ENCODE measurements at regions not wholly inside any gene's neighbourhood (a gene's known extent, or its start where the extent isn't known, plus 50 kb on each side); places are given as distances from the start of the nearest gene placed in this dataset.

DNA sequence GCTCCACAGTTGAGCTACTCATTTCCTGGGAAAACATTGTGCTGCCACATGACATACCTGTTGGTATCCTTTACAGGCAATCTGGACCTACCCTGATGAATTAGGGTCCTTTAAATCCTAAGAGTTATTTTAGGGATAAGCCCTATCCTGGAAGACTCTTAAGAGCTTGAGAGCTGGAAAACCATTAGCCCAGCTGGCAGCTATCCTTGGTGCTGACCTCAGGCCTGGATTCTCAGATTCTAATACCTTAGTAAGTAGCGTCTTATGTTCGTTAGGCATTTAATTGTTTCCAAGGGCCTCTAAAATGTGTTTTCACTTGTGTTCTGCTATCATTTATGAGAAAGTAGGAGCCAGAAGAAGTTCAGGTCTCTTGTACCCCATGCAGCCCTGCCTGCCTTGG is 93.0 kb upstream of the SORCS3 start:
- Histone ChIP-seq H3K4me2 (ENCODE audit: low read depth, low read length) (no peak overlapping the region), H4K91ac (ENCODE audit: insufficient read depth, low read depth, low read length) (no peak overlapping the region), H3K18ac (ENCODE audit: low read depth, low read length) (no peak overlapping the region), H3K9ac (ENCODE audit: low read depth, low read length) (no peak overlapping the region), H3K23ac (ENCODE audit: low read depth, low read length) (no peak overlapping the region), H4K5ac (ENCODE audit: low read depth, low read length) (no peak overlapping the region), H3K36me3 (ENCODE audit: control insufficient read depth, insufficient read depth, low read length) (no peaks in the 10 kb centered on the region), H3K9me1 (ENCODE audit: insufficient read depth, low read length) (no peaks in the 10 kb centered on the region), H3K14ac (replicated peaks; ENCODE audit: low read depth, low read length) (no peak overlapping the region), H4K8ac (ENCODE audit: low read depth in 2 of 2, low read length in 2 of 2) (no peak overlapping the region), H3K9me3 (ENCODE audit: control insufficient read depth, insufficient read depth, low read length) (no peaks in the 10 kb centered on the region), H3K4me3 (ENCODE audit: insufficient read depth, low read depth, low read length) (no peak overlapping the region), H2BK5ac (ENCODE audit: low read depth, low read length, poor library complexity, severe bottlenecking) (no peak overlapping the region), H3K56ac (ENCODE audit: extremely low read depth, insufficient read depth, low read length) (no peak overlapping the region), H2AK5ac (ENCODE audit: low read depth, low read length) (no peak overlapping the region), H2AK9ac (replicated peaks; ENCODE audit: low read depth, low read length, poor library complexity) (no peak overlapping the region), H3K4me1 (ENCODE audit: control insufficient read depth, insufficient read depth, low read length) (no peaks in the 10 kb centered on the region), H4K20me1 (ENCODE audit: insufficient read depth, low read length) (no peaks in the 10 kb centered on the region), H2BK15ac (ENCODE audit: low read depth, low read length) (no peak overlapping the region), H3K4ac (ENCODE audit: low read depth, low read length) (no peak overlapping the region), H2BK120ac (ENCODE audit: low read depth, low read length) (no peak overlapping the region), H2BK20ac (ENCODE audit: low read depth, low read length) (no peak overlapping the region), H3K27me3 (ENCODE audit: control insufficient read depth, insufficient read depth, low read length) (no peaks in the 10 kb centered on the region), H3K27ac (ENCODE audit: insufficient read depth, low read length) (no peak overlapping the region), H2AFZ (replicated peaks; ENCODE audit: low read length, poor library complexity) (no peak overlapping the region), H3K79me1 (ENCODE audit: low read depth in 1 of 2, low read length in 2 of 2) (no peaks in the 10 kb centered on the region)
- intact Hi-C loops (cut with micrococcal nuclease) (no loop called here), dilution Hi-C loops (cut with HindIII; ENCODE audit: low sequenced_read_pairs, unreplicated experiment) (no loop called here), in situ Hi-C loops (cut with MboI; ENCODE audit: low sequenced_read_pairs) (no loop called here)
- ChIA-PET CTCF (interaction anchor here (0.9 kb wide), 1 partner anchor 22 kb away, joined by 3 read pairs; no protein-coding TSS in a partner anchor), POLR2A (ENCODE audit: unreplicated experiment) (no interaction called here)
- WGBS, 2 experiments (ENCODE audit: extremely low coverage in 2 of 2, insufficient read length in 1 of 2) = no CpG with 5 or more reads among the region's 2 CpGs
- TF ChIP-seq MXI1 (IDR thresholded peaks at IDR 0.05; ENCODE audit: borderline replicate concordance, low read depth, low read length) = no peak
- no peak for TF ChIP-seq POLR2A (IDR thresholded peaks at IDR 0.05; ENCODE audit: low read depth, low read length)
- no peak for TF ChIP-seq RFX5 (IDR thresholded peaks at IDR 0.05; ENCODE audit: low read depth, low read length)
- TF ChIP-seq, protein P1, sequence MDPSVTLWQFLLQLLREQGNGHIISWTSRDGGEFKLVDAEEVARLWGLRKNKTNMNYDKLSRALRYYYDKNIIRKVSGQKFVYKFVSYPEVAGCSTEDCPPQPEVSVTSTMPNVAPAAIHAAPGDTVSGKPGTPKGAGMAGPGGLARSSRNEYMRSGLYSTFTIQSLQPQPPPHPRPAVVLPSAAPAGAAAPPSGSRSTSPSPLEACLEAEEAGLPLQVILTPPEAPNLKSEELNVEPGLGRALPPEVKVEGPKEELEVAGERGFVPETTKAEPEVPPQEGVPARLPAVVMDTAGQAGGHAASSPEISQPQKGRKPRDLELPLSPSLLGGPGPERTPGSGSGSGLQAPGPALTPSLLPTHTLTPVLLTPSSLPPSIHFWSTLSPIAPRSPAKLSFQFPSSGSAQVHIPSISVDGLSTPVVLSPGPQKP (IDR thresholded peaks at IDR 0.05; ENCODE audit: borderline replicate concordance, low read depth, low read length) = no peak
- no peak for TF ChIP-seq BHLHE40 (IDR thresholded peaks at IDR 0.05; ENCODE audit: low read depth, low read length)
- TF ChIP-seq FOS (IDR thresholded peaks at IDR 0.05; ENCODE audit: low read depth, low read length) = no peak
- no peak for TF ChIP-seq MAZ (IDR thresholded peaks at IDR 0.05; ENCODE audit: borderline replicate concordance, low read depth, low read length)
- TF ChIP-seq NFE2L2 (IDR thresholded peaks at IDR 0.05; ENCODE audit: low read depth, low read length) = no peak
- TF ChIP-seq SMC3 (IDR thresholded peaks at IDR 0.05; ENCODE audit: low read depth, low read length) = no peak
- no peak for TF ChIP-seq RAD21 (IDR thresholded peaks at IDR 0.05; ENCODE audit: low read length)
- TF ChIP-seq MAFK (IDR thresholded peaks at IDR 0.05; ENCODE audit: low read depth, low read length) = no peak
- TF ChIP-seq, protein P2, sequence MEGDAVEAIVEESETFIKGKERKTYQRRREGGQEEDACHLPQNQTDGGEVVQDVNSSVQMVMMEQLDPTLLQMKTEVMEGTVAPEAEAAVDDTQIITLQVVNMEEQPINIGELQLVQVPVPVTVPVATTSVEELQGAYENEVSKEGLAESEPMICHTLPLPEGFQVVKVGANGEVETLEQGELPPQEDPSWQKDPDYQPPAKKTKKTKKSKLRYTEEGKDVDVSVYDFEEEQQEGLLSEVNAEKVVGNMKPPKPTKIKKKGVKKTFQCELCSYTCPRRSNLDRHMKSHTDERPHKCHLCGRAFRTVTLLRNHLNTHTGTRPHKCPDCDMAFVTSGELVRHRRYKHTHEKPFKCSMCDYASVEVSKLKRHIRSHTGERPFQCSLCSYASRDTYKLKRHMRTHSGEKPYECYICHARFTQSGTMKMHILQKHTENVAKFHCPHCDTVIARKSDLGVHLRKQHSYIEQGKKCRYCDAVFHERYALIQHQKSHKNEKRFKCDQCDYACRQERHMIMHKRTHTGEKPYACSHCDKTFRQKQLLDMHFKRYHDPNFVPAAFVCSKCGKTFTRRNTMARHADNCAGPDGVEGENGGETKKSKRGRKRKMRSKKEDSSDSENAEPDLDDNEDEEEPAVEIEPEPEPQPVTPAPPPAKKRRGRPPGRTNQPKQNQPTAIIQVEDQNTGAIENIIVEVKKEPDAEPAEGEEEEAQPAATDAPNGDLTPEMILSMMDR (conservative IDR thresholded peaks at IDR 0.05; ENCODE audit: low read depth, low read length) = no peak
- TF ChIP-seq CHD1 (IDR thresholded peaks at IDR 0.05; ENCODE audit: low read depth, low read length) = no peak
- no TSS peak for BruUV-seq (replicated peaks)
- DNase-seq = peak; percentile 16
- no peak for ATAC-seq (ENCODE audit: low read depth)
